Putamen (tissue), 1 donor: ENCODE measurements at regions not wholly inside any gene's neighbourhood (a gene's known extent, or its start where the extent isn't known, plus 50 kb on each side); places are given as distances from the start of the nearest gene placed in this dataset.

ENCODE experiments used
- DNase-seq: peaks from one replicate; pipeline ENCODE4 v3.0.0-alpha.2; 2016; ENCODE audit warnings: low spot score

DNA sequence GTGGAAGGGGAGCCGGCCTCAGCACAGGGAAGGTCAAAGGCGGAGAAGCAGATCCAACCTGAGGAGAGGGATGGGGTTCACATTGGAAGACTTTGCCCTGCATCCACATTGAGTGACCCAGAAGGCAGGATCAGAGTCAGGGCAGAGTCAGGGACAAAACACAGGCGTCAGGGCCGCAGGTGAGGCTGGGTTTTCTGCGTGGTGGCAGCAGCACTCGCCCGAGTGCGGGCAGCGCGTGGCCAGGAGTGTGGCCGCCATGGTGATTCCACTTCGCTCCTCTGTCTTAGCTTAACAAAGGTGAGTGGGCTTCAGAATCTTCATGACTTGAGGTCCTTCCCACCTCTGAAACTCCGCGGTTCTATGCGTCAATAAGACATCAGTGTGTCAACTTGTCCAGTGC, 476.9 kb upstream of the SMIM21 start:
- no peak for DNase-seq

DNA sequence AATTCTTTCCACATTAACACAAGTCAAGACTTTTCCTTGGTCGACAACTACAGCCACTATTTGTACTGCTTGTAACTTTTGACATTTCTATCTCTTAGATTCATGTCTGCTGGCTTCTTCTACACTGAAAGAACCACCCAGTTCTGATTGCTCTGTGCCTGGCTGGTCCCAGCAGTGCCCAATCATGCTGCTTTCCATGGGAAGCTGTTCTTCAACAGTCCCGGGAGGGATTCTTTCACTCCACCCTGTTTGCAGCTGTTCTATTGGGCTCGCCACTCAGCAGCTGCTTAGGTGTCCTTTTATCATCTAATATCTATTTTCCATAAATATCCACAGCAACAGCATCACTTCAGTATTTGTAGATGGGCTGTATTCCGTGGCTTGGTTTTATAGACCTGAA, 471.1 kb upstream of the SMIM21 start:
- no peak for DNase-seq

DNA sequence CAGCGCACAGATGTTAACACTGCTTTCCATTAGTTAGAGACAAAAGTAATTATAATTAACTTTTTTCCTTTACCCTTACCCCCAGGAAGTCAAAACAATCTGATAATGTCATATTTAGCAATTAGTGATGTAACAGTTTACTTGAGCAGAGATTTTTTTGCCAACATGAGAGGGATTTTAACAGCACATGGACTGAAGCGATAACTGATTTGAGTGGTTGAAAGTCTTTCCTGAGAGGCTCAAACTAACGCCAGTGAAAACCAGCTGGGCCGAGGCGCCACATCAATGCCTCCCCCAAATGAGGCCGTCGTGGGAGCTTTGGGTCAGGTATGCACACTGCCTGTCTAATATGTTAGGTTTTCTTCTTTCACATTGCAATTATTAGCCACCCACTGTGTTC, 469.9 kb upstream of the SMIM21 start:
- DNase-seq = no peak

DNA sequence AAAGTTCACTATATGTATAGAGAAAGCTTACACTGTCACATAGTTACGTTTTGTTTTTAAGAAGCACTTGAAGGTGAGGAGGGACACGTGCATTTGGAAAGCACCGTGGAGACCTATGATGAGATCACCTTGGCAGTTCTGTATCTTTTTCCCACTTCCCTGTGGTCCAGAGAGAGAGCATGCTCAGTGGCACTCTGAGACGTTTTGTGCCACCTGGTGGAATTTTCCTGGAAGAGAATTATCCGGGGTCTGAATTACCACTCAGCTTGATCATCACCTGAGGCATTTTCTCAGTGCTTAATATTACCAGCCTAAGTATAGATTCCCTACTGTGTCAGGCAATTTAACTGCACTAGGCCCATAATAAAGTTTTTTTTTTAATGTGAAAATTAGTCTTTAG, 469.4 kb upstream of the SMIM21 start:
- no peak for DNase-seq

DNA sequence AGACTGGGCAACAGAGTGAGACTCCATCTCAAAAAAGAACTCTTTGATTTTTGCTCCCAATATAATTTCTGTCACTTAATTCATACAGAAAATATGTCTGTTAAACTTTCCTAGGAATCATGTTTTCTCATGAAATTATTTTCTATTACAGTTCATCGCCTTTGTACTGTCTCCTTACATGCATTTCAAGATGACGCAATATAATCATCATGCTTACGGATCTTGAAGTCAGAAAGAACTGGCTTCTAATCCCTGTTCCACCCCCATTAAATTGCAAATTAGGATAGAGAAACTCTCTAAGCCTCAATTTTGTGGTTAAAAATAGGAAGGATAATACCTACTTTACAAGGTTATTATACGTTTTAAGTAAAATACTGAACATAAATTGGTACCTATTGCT, 467.6 kb upstream of the SMIM21 start:
- DNase-seq = no peak

GRCh38 chr18:75884728-75885127, 457.2 kb upstream of the SMIM21 start:
- no peak for DNase-seq

- no peak for DNase-seq
Measured at GRCh38 chr18:75880925-75881504, 453.5 kb upstream of the SMIM21 start.

GRCh38 chr18:75880266-75880665, 452.8 kb upstream of the SMIM21 start:
- DNase-seq = no peak

GRCh38 chr18:75879196-75879595, 451.7 kb upstream of the SMIM21 start:
- no peak for DNase-seq

DNA sequence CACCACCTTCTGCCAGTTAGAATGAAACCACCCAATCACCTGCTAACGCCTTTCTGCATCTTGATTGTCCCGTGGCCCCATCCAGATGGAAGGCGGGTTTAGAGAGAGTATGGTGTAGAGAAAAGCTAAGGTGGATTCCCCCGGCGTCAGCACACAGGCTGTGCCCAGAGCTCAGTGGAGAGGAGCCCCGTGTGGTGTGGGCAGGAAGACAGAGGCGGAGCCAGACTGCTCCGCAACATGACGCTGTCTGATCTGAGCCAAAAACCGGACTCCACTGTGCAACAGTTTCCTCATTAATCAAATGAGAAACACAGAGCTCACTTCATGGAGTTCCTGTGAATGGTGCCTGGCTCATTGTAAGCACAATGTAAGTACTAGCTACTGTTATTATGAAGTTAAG, 448.1 kb upstream of the SMIM21 start:
- no peak for DNase-seq

GRCh38 chr18:75874401-75875089, 447.0 kb upstream of the SMIM21 start:
- peak; percentile 21 for DNase-seq

GRCh38 chr18:75871596-75871995, 444.1 kb upstream of the SMIM21 start:
- DNase-seq = no peak

DNA sequence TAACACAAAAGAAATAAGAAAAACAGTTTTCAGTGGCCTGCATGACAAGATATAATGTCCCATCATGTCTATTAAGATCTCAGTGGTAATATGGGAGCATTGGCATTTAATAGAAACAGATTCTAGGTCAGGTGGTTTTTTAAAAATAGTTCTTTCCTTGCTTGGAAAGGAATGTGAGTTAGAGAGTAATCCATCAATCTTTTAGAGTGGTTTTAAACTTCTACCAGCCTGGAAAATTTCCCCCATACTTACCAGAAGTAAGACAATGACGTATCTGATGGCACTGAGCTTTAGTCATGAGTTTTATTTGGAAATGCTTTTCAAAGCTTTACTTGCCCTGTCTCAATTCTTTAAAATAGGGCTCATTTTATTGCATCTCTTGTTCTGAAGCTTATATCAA, 441.7 kb upstream of the SMIM21 start:
- peak; percentile 46 for DNase-seq

- DNase-seq = no peak
Measured at GRCh38 chr18:75868031-75868430, 440.5 kb upstream of the SMIM21 start.

- DNase-seq = no peak
Measured at GRCh38 chr18:75865639-75866038, 438.1 kb upstream of the SMIM21 start.

- DNase-seq = no peak
Measured at GRCh38 chr18:75864816-75865215, 437.3 kb upstream of the SMIM21 start.

GRCh38 chr18:75863696-75864095, 436.2 kb upstream of the SMIM21 start:
- no peak for DNase-seq

GRCh38 chr18:75862458-75862857, 435.0 kb upstream of the SMIM21 start:
- DNase-seq = no peak

- no peak for DNase-seq
Measured at GRCh38 chr18:75860166-75860565, 432.7 kb upstream of the SMIM21 start.

- DNase-seq = no peak
Measured at GRCh38 chr18:75859533-75859932, 432.0 kb upstream of the SMIM21 start.

DNA sequence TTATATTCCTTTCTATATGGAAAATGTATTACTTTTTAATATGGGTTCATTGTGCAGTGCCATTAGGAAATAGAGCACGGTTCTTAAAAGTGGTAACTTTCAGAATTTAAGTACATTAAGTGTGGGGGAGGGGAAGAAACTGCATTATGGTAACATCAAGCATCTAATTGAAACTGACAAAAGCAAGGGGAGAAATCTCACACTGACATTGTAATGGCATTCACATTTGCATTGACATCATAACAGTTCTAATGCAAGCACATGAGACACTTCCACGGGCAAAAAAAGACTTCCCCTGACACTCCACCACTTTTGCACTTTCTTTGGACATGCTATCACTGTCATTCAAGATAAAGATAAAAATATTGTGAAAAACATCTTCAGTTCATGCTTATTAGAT, 431.3 kb upstream of the SMIM21 start:
- DNase-seq = no peak

- DNase-seq = no peak
Measured at GRCh38 chr18:75857558-75857957, 430.1 kb upstream of the SMIM21 start.

DNA sequence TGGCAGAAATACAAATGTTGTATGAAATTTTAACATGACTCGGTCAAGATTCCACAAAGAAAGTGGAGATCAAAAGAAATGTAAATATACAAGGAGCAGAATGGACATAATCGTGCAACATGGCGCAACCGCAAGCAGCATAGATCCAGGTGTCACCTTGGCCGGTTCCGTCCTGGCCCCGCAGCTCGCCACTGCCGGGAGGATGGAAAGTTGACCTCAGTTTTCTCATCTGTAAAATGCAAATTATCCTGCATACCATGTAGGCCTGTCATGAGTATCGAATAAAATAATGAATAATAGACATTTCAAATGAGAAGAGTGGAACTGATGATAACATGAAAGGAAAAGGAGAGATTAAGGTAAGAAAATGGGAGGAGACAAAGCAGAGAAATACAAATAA, 427.3 kb upstream of the SMIM21 start:
- DNase-seq = no peak

GRCh38 chr18:75854174-75854573, 426.7 kb upstream of the SMIM21 start:
- no peak for DNase-seq
